ENCODE measurements at regions not wholly inside any gene's neighbourhood (a gene's known extent, or its start where the extent isn't known, plus 50 kb on each side); places are given as distances from the start of the nearest gene placed in this dataset.

DNA sequence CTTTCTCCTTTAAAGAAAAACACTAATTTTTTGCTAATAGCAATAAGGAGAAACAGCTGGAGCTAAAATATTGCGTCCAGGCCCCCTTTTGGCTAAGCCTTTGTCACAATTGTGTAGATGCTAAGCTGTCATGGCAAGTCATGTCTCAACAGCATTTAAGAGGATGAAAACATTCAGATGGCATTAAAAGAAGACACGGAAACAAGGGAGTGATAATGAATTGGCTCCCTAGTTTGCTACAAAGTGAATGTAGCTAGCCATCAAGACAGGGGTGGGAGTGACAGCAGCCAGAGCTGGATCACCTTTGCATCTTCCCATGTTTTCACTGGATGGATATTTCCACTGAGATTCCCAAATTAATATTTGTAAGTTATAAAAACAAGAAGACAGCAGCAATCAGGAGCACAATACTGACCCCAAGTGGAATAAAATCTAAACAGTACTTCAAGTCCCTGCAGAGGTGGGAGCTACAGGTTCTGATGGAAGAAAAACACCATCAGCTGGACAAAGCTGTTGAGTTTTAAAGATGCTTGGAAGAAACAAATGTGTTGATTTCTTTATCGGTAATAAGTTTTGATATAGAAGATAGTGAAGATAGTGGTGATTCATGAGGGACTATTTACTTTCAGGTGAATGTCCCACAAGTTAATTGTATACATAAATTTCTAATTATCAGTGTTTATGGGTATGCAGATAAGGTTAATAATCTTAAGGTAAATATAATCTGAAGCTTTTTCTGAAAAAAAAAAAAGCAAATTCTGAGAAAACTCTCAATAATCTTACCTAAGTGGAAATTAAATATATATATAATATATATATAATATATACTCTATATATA is 129.4 kb downstream of the SLC16A9 start:
- Histone ChIP-seq H3K27ac (no peak overlapping the region), H3K36me3 (no peaks in the 10 kb centered on the region), H3K4me3 (no peak overlapping the region), H3K27me3 (no peaks in the 10 kb centered on the region), H3K4me1 (ENCODE audit: low read depth) (no peaks in the 10 kb centered on the region), H3K9me3 (ENCODE audit: low read depth) (no peaks in the 10 kb centered on the region)
- TF ChIP-seq, protein P1, sequence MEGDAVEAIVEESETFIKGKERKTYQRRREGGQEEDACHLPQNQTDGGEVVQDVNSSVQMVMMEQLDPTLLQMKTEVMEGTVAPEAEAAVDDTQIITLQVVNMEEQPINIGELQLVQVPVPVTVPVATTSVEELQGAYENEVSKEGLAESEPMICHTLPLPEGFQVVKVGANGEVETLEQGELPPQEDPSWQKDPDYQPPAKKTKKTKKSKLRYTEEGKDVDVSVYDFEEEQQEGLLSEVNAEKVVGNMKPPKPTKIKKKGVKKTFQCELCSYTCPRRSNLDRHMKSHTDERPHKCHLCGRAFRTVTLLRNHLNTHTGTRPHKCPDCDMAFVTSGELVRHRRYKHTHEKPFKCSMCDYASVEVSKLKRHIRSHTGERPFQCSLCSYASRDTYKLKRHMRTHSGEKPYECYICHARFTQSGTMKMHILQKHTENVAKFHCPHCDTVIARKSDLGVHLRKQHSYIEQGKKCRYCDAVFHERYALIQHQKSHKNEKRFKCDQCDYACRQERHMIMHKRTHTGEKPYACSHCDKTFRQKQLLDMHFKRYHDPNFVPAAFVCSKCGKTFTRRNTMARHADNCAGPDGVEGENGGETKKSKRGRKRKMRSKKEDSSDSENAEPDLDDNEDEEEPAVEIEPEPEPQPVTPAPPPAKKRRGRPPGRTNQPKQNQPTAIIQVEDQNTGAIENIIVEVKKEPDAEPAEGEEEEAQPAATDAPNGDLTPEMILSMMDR (IDR thresholded peaks at IDR 0.05; ENCODE audit: low read depth, low read length), result peak; percentile 57
- peak; percentile 61 to 78 for DNase-seq (ENCODE audit: low read depth in 1 of 2, low spot score in 1 of 2)

DNA sequence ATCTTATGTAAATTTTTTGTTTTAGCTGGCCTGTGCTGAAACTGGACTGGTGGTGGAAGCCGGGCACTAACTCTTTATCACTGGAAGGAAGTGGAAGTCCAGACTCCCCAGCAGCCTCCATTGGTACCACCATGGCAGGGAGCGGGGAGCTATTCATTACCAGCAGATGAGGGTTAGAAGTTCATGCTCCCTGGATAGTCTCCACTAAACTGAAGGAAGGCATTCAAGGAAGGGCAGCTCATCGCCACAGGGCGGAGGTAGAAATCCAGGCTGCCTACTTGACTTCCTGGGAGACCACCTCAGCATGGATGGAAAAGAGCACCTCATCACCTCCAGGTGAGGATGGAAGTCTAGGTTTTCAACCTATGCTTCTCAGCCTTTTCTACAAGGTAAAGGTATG is 130.9 kb downstream of the SLC16A9 start:
- no peak overlapping the region for H3K27ac ChIP-seq

GRCh38 chr10:59577984-59578383 is 131.7 kb downstream of the SLC16A9 start:
- no peak for DNase-seq (ENCODE audit: low read depth in 1 of 2, low spot score in 1 of 2)
- Histone ChIP-seq H3K9me3 (ENCODE audit: low read depth) (no peaks in the 10 kb centered on the region), H3K27me3 (no peaks in the 10 kb centered on the region), H3K36me3 (no peaks in the 10 kb centered on the region), H3K27ac (no peak overlapping the region), H3K4me3 (no peak overlapping the region), H3K4me1 (ENCODE audit: low read depth) (no peaks in the 10 kb centered on the region)
- TF ChIP-seq, protein P1 (IDR thresholded peaks at IDR 0.05; ENCODE audit: low read depth, low read length), result no peak

More for the DNA sequence above, 130.9 kb downstream of the SLC16A9 start:
- TF ChIP-seq, protein P1 (IDR thresholded peaks at IDR 0.05; ENCODE audit: low read depth, low read length), result no peak
- H3K4me3 ChIP-seq, result no peak overlapping the region
- no peak for DNase-seq (ENCODE audit: low read depth in 1 of 2, low spot score in 1 of 2)
- no peaks in the 10 kb centered on the region for H3K9me3 ChIP-seq (ENCODE audit: low read depth)
- no peaks in the 10 kb centered on the region for H3K4me1 ChIP-seq (ENCODE audit: low read depth)
- H3K27me3 ChIP-seq, result no peaks in the 10 kb centered on the region
- no peaks in the 10 kb centered on the region for H3K36me3 ChIP-seq

GRCh38 chr10:59575269-59575668 is 134.4 kb downstream of the SLC16A9 start:
- no peak overlapping the region for H3K27ac ChIP-seq
- no peaks in the 10 kb centered on the region for H3K9me3 ChIP-seq (ENCODE audit: low read depth)
- no peak for DNase-seq (ENCODE audit: low read depth in 1 of 2, low spot score in 1 of 2)
- H3K36me3 ChIP-seq, result no peaks in the 10 kb centered on the region
- no peaks in the 10 kb centered on the region for H3K27me3 ChIP-seq
- H3K4me1 ChIP-seq (ENCODE audit: low read depth), result no peaks in the 10 kb centered on the region
- TF ChIP-seq, protein P1 (IDR thresholded peaks at IDR 0.05; ENCODE audit: low read depth, low read length), result no peak
- no peak overlapping the region for H3K4me3 ChIP-seq

DNA sequence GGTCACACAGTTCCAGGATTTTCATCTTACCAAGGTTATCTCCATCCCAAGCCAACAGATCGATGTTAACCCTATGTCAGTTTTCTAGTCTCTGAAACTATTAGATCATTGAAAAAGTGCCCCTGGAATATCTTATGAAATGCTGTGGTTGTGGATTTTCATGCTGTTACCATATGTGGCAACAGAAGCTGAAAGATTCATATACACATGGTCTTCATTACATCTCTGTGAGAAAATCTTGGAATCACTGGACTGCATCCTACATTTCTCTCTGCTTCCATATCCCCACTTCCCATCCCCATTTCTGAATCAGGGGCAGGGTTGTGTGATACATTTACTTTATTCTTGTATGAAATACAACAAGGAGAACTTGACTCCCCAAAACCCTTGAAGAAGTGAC is 146.1 kb downstream of the SLC16A9 start:
- TF ChIP-seq, protein P1 (IDR thresholded peaks at IDR 0.05; ENCODE audit: low read depth, low read length), result no peak
- H3K27me3 ChIP-seq, result no peaks in the 10 kb centered on the region
- no peaks in the 10 kb centered on the region for H3K36me3 ChIP-seq
- no peak for DNase-seq (ENCODE audit: low read depth in 1 of 2, low spot score in 1 of 2)
- peaks cover 27% of the 10 kb centered on the region for H3K4me1 ChIP-seq (ENCODE audit: low read depth)
- no peaks in the 10 kb centered on the region for H3K9me3 ChIP-seq (ENCODE audit: low read depth)
- no peak overlapping the region for H3K4me3 ChIP-seq
- H3K27ac ChIP-seq, result no peak overlapping the region

All from cardiac muscle cell (in vitro differentiated cells and primary cell).